ENCODE measurements at regions not wholly inside any gene's neighbourhood (a gene's known extent, or its start where the extent isn't known, plus 50 kb on each side); places are given as distances from the start of the nearest gene placed in this dataset.
"Not testable (repeated sequence)": the region's sequence is repeated elsewhere in the genome, so short reads cannot be mapped to it uniquely, and the experiment has no call there.

GRCh38 chr1:189637041-189637440 is 840.6 kb downstream of the BRINP3 start:
- no peak for DNase-seq (ENCODE audit: low read depth)

- not testable (repeated sequence) for DNase-seq (ENCODE audit: low read depth)
Measured at GRCh38 chr1:189644156-189644555, 833.5 kb downstream of the BRINP3 start.

GRCh38 chr1:189644970-189645369 is 832.7 kb downstream of the BRINP3 start:
- no peak for DNase-seq (ENCODE audit: low read depth)

- DNase-seq (ENCODE audit: low read depth), result no peak
Measured at GRCh38 chr1:189646066-189646465, 831.6 kb downstream of the BRINP3 start.

GRCh38 chr1:189654906-189655305 is 822.8 kb downstream of the BRINP3 start:
- no peak for DNase-seq (ENCODE audit: low read depth)

- no peak for DNase-seq (ENCODE audit: low read depth)
Measured at GRCh38 chr1:189656628-189657530, 820.8 kb downstream of the BRINP3 start.

GRCh38 chr1:189657715-189658114 is 819.9 kb downstream of the BRINP3 start:
- no peak for DNase-seq (ENCODE audit: low read depth)

GRCh38 chr1:189658381-189658780 is 819.3 kb downstream of the BRINP3 start:
- DNase-seq (ENCODE audit: low read depth), result no peak

- no peak for DNase-seq (ENCODE audit: low read depth)
Measured at GRCh38 chr1:189659731-189660130, 817.9 kb downstream of the BRINP3 start.

- no peak for DNase-seq (ENCODE audit: low read depth)
Measured at GRCh38 chr1:189662190-189662589, 815.5 kb downstream of the BRINP3 start.

GRCh38 chr1:189669846-189670245 is 807.8 kb downstream of the BRINP3 start:
- no peak for DNase-seq (ENCODE audit: low read depth)

GRCh38 chr1:189673217-189673616 is 804.4 kb downstream of the BRINP3 start:
- no peak for DNase-seq (ENCODE audit: low read depth)

- no peak for DNase-seq (ENCODE audit: low read depth)
Measured at GRCh38 chr1:189675712-189676244, 801.9 kb downstream of the BRINP3 start.

GRCh38 chr1:189678779-189679178 is 798.9 kb downstream of the BRINP3 start:
- DNase-seq (ENCODE audit: low read depth), result no peak

- DNase-seq (ENCODE audit: low read depth), result no peak
Measured at GRCh38 chr1:189681252-189681919, 796.3 kb downstream of the BRINP3 start.

GRCh38 chr1:189682591-189682990 is 795.1 kb downstream of the BRINP3 start:
- no peak for DNase-seq (ENCODE audit: low read depth)

- no peak for DNase-seq (ENCODE audit: low read depth)
Measured at GRCh38 chr1:189686288-189686687, 791.4 kb downstream of the BRINP3 start.

- DNase-seq (ENCODE audit: low read depth), result no peak
Measured at GRCh38 chr1:189693140-189693539, 784.5 kb downstream of the BRINP3 start.

- DNase-seq (ENCODE audit: low read depth), result no peak
Measured at GRCh38 chr1:189696297-189696696, 781.4 kb downstream of the BRINP3 start.

GRCh38 chr1:189697113-189697512 is 780.6 kb downstream of the BRINP3 start:
- DNase-seq (ENCODE audit: low read depth), result no peak

GRCh38 chr1:189701606-189702005 is 776.1 kb downstream of the BRINP3 start:
- no peak for DNase-seq (ENCODE audit: low read depth)

- DNase-seq (ENCODE audit: low read depth), result no peak
Measured at GRCh38 chr1:189706594-189706993, 771.1 kb downstream of the BRINP3 start.

- DNase-seq (ENCODE audit: low read depth), result no peak
Measured at GRCh38 chr1:189708674-189709073, 769.0 kb downstream of the BRINP3 start.

Measured in GM04504 (cell line).